ENCODE measurements at regions not wholly inside any gene's neighbourhood (a gene's known extent, or its start where the extent isn't known, plus 50 kb on each side); places are given as distances from the start of the nearest gene placed in this dataset.

DNA sequence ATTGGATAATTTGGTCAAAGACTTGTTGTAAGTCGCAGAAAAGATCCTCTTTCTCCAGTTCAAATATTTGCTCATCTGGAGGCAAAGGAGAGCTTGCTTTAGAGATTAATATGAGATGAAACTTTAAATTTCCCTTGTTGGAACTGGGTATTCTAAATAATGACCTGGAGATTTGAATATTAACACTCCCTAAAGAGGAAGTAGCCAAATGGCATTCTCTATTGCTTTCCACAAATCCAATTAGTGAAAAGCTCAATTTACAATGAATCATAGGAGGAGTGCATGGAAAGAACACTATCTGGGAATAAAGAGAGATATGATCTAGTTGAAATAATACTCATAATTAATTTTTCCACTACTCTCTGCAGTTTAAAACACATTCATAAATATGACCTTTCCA, 641.6 kb upstream of the TENM4 start:
- DNase-seq, result no peak

DNA sequence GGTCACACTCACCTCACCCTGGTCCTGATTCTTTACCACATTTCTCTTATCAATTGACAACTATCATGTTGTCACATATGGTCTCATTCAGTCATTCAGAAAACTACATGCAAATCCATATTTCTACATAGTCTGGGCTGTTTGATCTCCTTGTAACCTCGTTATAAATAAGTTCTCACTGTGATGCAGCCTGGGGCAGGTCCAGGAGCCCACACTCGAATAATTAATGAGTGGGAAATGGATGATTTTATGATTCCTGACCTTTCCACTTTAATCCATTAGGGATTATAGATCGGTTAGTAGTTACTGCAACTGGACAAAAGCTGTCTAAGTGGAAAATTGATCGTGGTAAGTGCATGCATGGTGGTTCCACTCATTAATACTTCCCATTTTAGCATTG, 636.3 kb upstream of the TENM4 start:
- no peak for DNase-seq

DNA sequence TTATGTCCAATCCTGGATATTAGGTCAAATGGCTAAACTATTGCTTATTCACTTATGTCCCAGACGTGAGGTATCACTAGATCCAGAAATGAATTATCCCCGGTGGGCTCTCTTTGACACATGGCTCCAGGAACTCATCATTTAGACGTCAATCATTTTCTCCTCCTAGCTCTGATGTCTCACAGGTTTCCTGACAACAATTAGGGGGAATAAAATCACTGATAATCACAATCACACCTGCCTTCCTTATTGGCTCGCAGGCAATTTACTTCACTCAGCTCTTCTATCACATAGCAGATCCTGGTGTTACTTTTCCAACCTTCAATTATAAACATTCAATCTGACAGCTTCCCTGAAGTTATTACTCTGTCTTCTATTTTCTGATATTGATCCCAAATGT, 634.0 kb upstream of the TENM4 start:
- no peak for DNase-seq

DNA sequence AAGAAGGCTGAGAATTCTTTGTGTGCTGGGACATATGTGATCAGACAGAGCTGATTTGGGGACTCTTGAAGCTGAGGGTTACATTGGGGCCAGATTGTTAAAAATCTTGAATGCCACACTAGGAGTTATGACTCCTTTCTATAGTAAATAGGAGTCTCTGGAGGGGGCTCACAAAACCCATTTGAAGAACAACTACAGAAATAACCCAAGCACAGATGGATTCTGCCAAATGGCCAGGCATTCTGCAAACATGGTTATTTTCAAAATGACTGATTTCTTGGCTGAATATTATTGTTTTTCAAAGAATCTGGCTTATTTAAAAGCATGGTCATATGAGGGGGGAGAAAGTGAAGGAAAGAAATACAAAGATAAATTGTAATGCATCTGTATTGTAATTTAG, 625.5 kb upstream of the TENM4 start:
- DNase-seq, result no peak

DNA sequence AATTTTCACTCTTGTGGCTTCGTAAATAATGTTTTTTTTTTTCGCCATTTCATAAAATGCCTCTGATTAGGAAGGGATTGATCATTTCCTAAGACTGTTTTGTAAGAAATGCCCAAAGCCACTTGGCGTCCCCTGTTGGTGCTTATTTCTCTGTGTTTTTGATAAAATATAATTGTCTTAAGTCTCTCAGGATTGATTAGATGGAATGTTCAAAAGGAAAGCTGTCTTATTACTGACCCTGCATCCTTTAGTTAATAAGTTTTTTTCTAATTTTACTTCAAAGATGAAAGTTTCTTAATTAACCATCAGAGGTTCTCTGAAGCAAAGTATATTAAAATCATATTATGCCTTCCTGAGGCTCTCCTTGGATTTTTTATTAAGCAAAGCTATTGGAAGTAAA, 624.3 kb upstream of the TENM4 start:
- no peak for DNase-seq

DNA sequence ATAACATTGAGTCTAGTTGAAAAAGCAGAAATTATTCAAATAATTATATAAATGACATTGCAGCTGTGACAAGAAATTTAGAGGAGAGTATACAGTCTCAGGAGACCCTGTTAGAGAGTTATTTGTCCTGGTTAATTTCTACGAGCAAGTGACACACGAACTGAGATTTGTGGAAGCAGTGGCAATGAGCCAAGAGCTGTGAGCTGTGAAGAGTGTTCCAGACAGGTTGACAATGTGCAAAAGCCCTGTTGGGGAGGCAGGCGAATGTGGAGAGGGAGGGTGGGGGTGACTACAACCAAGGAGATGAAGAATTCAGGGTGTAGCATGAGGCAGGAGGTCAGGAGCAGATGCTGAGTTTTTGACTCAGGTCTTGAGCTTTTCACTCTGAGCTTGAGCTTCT, 620.2 kb upstream of the TENM4 start:
- no peak for DNase-seq

DNA sequence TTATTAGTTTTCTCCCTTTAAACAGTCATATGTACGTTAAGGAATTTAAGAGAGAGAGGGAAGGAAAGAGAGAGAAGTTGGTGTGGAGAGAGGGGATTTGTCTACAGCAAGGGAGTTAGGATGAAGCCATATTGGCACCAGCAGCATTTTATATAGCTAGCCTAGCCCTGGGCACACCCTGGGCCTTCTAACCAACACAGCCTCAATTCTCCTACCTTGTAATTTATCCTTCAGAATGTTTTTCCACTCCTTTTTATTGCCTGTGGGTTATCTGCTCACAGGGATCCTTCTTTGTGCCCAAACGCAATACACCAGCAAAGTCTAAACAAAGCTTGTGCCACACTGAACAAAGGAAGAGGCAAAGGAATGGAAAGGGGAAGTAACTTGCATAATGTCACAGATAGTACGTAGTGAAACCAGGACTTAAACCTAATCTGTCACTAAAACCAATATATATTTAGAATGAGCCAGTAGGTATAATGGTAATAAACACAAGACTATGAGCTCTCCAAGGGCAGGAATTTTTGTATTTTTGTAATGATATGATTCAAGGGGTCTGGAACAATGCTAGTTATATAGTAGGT, 613.8 kb upstream of the TENM4 start:
- DNase-seq, result no peak

DNA sequence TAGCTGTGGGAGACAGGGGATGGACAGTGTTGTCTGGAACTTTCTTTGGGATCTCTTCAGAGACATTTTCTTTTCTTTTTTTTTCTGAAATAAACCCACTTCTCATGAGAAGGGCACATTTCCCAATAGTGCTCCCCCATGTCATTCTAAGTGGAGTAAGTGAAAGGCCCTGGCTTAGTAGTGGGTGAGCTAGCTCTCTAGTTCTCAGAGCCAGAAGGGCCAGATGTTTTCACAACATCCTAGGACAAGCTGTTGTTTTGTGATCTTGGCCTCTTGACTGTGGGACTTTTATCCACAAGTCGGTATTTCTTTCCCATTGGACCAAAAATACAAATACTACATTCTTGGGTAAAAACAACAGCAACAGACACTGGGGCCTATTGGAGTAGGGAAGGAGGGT, 607.7 kb upstream of the TENM4 start:
- DNase-seq, result no peak

DNA sequence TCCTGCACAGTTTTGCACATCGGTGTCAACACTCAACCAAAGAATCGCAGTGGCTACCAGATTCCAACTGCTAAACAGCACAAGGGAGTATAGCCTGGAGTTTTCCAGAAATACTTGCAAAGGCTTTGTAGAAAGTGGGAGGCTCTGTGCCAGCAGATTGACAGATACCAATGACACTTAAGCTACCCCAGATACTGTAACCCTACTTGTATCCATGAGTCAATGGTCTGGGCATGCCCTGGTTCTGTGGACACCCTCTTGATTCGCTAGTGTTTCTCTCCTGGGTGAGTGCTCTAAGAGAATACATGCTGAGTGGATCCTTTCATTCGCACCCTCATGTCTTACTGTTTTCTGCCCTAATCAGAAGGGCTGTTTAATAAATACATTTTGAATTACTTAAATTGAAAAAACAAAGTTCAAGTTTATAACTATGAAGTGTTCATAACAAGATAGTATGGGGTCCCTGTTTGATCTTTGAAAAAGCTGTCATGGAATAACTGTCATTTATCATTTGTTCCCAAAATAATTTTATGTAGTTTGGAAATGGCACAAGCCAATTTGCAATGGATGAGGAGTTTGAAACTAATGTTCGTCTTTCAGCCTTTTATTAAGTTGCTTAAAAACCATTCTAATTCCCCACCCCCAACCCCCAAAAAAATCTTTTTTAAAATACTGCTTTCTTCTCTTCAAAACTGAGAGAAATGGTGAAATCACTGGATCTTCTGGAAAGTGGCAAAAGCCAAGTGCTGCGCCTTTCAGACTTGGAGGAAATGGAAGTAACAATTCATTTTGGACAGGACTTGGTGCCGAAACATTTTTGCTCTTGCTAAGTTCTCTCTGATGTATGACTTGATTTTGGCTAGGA, 600.5 kb upstream of the TENM4 start:
- DNase-seq, result no peak

DNA sequence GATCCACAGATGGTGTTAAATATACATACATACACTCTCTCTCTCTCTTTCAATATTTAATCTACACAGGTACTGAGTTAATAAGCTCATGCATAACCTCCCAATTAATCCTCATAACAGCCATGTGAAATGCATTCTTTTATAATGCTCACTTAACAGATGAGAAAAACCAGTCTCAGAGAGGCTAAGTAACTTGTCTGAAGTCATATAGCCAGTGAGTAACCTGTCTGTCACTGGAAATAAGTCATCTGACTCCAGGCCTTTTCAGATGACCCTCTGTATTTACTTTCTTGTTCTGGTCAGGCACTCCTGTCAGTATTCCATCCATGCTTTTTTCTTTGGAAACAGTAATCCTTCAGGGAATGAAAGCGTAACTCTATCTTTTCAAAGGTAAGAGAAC, 594.0 kb upstream of the TENM4 start:
- DNase-seq, result no peak

DNA sequence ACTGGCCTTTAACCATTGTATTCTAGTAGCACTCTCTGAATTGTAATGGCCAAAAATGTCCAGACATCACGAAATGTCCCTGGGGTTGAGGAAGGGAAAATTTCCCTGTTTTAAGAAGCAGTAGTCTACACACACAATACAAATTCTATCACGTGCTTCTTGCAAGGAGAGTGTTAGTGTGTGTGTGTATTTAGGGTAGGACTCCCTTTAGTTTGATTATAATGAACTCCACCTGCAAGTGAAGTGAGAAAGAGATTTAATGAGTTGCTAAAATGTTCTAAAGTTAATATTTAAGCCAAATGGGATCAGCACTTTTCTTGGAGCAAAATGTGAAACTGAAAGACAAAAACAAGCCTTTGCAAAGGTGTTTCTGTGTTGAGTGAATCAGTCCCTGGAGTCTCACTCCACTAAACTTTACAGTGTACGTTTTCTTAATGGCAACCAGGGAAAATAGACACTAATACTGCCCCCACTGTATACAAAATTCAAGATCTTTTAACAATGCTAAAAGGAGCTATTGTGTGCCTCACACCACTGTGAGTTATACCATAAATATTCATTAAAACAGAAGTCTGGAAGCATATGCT, 590.3 kb upstream of the TENM4 start:
- DNase-seq, result no peak

DNA sequence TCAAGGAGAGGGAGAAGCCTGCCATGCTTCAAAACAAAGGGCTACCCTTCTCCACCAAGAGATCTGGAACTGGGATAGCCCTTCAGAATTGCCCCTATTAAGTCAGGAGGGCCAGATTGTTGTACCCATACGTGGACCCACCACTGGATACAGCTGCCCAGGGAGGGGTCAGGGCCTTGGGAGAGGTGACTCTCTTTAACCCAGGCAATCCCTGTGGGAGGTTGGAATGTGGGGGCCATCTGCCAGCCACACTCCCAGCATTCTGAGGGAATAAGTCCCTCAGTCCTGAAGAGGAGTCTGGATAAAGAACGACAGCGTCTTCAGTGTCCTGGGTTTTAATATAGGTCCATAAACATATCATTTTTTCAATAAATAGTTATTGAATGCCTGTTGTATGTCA, 588.2 kb upstream of the TENM4 start:
- DNase-seq, result no peak

DNA sequence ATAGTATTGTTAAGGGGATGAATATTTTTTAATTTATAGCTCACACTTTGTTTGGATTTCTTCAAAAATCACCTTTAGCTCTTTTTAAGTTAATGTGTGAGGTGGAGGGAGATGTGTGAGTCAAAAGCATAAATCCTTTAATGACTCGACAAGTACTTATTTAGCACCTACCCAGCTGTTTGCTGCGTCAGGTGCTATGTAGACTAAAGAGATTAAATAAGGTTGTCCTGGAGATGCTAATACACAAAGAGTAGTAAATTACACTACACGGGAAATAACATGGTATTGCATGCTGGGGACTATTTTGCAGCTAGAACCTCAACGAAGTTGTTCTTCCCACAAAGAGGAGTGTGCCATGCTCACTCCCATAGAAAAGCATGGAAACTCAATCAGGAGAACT, 583.3 kb upstream of the TENM4 start:
- DNase-seq, result no peak

DNA sequence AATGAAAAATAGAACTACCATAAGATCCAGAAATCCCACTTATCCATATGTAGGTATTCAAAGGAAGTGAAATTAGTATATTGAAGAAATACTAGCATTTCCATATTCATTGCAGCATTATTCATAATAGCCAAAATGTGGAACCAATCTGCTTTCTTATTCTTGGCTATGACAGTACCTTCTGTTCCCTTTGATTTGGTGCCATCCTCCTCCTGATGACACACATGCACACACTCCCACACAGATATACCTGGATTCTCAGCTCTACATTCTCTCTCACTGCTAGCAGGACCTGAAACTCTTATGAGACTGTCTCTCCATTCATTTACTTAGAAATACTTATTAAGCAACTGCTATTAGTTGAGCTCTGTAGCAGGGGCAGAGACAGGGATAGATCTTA, 582.6 kb upstream of the TENM4 start:
- no peak for DNase-seq

DNA sequence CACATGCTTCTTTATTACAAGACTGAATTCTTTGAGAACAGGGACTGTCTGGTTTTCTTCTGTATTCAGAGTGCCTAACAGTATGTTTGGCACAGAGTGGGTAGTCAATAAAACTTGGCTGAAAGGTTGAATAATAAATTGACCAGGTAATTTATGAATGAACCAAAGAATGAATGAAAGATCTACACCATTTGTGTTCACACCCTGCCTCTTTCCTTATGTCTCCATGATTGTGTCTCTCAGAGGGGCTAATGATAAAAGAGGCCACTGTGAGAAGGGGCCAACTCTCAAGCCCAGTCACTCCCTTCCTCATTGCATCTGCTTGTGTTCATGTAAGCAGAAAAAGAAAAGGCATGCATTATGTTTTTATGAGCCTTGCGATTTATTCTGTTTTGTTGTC, 569.7 kb upstream of the TENM4 start:
- no peak for DNase-seq

DNA sequence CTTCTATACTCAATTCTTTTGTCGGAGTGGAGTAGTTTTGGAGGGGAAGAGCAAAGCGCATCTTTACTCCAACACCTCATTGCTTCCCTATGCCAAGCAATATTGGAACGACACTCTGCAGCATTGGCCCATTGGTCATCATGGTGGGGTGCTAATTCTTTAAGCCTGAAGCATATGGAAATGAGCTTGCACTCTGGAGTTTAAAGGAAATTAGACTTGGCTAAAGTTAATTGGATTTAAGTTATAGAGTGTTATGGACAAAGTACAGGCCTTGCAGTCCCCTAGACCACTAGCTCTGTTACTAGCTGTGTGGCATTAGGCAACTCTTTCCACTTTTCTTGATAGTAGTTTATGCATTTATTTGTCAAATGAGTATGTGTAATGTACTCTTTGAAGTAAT, 568.3 kb upstream of the TENM4 start:
- DNase-seq, result no peak

DNA sequence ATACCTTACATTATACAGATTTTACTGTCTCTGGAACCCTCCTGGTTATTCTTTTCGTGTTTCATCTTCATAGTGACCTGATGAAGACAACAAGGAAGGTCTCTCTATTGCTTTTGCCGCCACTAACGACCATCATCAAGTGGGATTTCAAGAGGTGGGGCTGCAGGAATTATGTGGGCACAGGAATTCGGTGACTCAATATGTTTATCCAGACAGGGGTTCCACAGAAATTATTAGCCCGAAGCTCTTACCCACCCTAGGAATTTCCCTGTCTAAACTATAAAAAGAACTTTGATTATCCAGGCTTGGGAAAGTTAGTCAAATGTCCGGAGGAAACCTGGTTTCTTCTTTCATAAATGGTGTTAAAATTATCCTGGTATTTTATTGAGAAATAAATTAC, 566.8 kb upstream of the TENM4 start:
- DNase-seq, result no peak

DNA sequence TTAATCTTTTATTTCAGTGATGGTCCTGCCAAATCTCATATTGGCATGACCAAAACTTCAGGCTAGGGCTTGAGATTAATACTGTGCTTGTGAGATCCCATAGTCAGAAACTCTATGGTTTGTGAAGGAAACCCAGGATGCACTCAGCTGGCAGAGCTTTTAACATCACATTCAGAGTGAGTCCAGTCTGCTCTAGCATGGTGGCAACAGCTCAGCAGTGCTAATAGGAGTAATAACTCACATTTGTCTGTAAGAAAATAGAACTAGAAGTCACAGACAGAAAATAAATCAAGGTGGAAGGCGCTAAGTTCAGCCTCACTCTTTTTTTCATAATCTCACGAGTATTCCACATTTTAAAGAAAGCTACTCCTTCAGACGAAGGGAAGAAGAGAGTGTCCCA, 549.3 kb upstream of the TENM4 start:
- DNase-seq, result no peak

DNA sequence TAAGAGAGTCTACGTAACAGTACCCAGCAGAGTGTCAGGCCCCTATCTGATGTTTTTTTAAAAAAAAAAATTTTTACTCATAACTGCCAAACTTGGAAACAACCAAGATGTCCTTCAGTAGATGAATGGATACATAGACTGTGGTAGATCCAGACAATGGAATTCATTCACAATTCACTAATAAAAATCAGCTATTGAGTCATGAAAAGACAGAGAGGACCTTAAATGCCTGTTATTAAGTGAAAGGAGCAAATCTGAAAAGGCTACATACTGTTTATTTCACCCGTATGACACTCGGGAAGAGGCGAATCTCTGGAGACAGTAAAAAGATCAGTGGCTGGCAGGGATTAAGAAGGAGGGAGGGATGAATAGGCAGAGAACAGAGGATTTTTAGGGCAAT, 541.4 kb upstream of the TENM4 start:
- no peak for DNase-seq

DNA sequence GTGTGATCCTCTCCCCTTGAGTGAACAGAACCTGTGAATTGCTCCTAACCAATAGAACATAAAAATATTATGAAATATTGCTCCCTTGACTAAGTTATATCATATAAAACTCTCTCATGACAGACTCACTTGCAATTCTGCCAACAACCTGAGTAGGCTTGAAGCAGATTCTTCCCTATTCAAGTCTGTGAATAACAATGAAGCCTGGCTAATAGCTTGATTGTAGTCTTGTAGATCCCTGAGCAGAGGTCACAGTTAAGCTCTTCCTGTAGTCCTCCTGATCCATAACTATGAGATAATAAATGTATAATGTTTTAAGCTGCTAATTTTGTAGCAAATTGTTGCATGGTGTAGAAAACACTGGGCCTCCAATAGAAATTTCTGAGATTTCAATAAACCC, 540.1 kb upstream of the TENM4 start:
- DNase-seq, result no peak

DNA sequence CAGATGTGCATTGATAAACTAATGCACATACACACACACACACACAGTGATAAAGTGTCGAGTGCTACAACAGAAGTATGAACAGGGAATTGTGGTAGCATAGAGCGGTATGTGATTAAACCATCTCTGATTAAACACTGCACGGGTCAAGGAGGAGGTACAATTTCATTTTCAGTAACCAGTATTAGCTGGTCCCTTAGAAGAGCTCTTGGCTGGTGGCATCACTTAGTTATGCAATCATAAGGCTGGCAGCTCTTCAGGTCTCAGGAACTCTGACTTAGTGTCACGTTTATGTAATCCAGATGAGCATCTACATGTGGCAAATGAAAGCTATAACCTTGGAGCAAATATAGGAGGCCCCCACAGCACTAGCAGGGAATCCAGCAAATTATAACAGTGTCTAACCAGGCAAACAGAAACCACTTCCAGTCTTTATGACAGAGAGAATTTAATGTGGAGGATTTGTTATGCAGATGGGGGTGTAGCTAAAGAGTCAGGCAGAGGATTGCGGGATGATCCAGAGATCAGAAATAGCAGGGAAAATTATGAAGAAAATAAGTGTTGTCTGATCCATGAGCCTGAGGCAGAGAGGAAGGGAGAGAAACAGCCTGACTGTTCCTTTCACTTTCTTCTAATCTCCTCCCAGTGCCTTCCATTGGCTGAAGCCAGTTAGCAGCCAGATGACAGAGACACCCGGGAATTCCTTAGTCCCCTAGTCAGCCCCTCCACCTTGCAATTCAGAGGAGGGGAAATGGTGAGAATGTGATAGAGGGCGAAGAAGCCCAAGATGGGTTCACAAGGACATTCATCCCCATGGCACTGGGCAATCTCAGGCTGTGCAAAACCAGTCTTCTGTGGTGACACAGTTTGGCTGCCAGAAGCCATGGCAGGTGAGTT, 533.1 kb upstream of the TENM4 start:
- no peak for DNase-seq

DNA sequence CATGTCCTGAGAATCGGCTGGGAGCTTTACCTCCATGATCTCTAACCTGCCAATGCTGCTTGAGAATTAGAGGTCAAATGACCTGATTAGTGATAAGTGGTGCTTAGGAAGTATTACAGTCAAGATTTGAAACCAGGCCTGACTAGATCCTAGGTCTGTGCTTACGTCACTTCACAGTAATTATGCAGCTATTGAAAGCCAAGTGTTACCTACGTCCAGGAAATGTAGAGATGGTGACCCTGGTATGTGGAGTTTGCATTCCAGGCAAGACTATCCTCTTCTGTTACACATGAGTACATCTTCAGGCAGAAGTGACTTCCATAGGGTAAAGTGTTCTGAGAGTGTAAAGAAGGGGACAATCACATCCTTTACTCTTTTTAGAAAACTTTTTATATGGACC, 530.4 kb upstream of the TENM4 start:
- no peak for DNase-seq

DNA sequence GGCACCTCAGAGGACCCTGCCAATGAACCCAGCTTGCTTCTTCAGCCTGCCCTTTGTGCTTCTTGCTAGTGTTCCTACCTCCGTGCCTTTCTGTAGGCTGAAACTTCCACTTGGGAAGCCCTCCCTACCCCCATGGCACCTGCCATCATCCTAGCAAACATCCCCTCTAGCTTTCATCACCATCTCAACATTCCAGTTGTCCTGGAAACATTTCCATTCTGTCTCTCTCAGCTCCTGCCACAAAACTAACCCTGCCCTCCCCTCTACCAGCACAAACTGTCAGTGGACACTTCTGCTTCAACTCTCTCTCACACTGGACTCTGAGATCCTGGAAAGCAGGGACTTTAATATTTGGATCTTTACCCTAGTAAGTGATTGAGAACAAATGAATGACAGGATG, 525.8 kb upstream of the TENM4 start:
- DNase-seq, result no peak

All from stimulated activated naive CD4-positive, alpha-beta T cell (primary cell).